Lower lobe of right lung (tissue), 2 donors: ENCODE measurements at regions not wholly inside any gene's neighbourhood (a gene's known extent, or its start where the extent isn't known, plus 50 kb on each side); places are given as distances from the start of the nearest gene placed in this dataset.

Source experiments
- ATAC-seq, 2 donors: fragments of 200-7000 bp; cut with Tn5 transposase; one replicate each; pipeline ENCODE4 v1.9.1; 2020 to 2022; ENCODE audit warnings: mild to moderate bottlenecking in 2 of 2, moderate library complexity in 2 of 2
- DNase-seq: peaks from one replicate; pipeline ENCODE4 v3.0.0-alpha.2; 2020
- H3K27ac ChIP-seq: fragments of 200-600 bp; one replicate; pipeline ENCODE4 v1.8.0; 2022
- H3K27me3 ChIP-seq: fragments of 200-600 bp; one replicate; pipeline ENCODE4 v1.8.0; 2022; ENCODE audit warnings: low read depth
- H3K36me3 ChIP-seq: fragments of 200-600 bp; one replicate; pipeline ENCODE4 v1.8.0; 2022; ENCODE audit warnings: mild to moderate bottlenecking
- H3K4me1 ChIP-seq: fragments of 200-600 bp; one replicate; pipeline ENCODE4 v1.8.0; 2022
- H3K4me3 ChIP-seq: fragments of 200-600 bp; one replicate; pipeline ENCODE4 v1.8.0; 2022; ENCODE audit warnings: mild to moderate bottlenecking
- H3K9me3 ChIP-seq: fragments of 200-600 bp; one replicate; pipeline ENCODE4 v1.8.0; 2022
- CTCF ChIP-seq: fragments of 200-600 bp; IDR thresholded peaks from one replicate; pipeline ENCODE4 v1.8.0; 2022; ENCODE audit warnings: antibody characterized with exemption, mild to moderate bottlenecking
- intact Hi-C: fragments of 100-400 bp; cut with DNase I; formaldehyde crosslinking; loops from one replicate; pipeline ENCODE4 v1.11.0; 2022
- donor health status: DM: no; HTN: yes; CAD: no; lungs with severe emphysema.

GRCh38 chr4:31343061-31343460 lies 622.9 kb downstream of the PCDH7 start:
- no peak overlapping the region for H3K4me3 ChIP-seq
- no peaks in the 10 kb centered on the region for H3K27me3 ChIP-seq
- H3K27ac ChIP-seq, result no peak overlapping the region
- no peak for DNase-seq
- H3K9me3 ChIP-seq, result no peaks in the 10 kb centered on the region
- H3K4me1 ChIP-seq, result no peaks in the 10 kb centered on the region
- no peak for ATAC-seq
- intact Hi-C loops, result no loop called here
- TF ChIP-seq CTCF, result no peak
- no peaks in the 10 kb centered on the region for H3K36me3 ChIP-seq

GRCh38 chr4:31349907-31350306 lies 629.7 kb downstream of the PCDH7 start:
- Histone ChIP-seq H3K27me3 (no peaks in the 10 kb centered on the region), H3K4me3 (no peak overlapping the region), H3K36me3 (no peaks in the 10 kb centered on the region), H3K4me1 (no peaks in the 10 kb centered on the region), H3K9me3 (no peaks in the 10 kb centered on the region), H3K27ac (no peak overlapping the region)
- no peak for TF ChIP-seq CTCF
- DNase-seq, result no peak
- no peak for ATAC-seq
- intact Hi-C loops, result no loop called here

GRCh38 chr4:31351695-31352094 lies 631.5 kb downstream of the PCDH7 start:
- H3K36me3 ChIP-seq, result no peaks in the 10 kb centered on the region
- TF ChIP-seq CTCF, result no peak
- no peak for ATAC-seq
- H3K4me1 ChIP-seq, result no peaks in the 10 kb centered on the region
- no peak overlapping the region for H3K27ac ChIP-seq
- DNase-seq, result no peak
- intact Hi-C loops, result no loop called here
- H3K4me3 ChIP-seq, result no peak overlapping the region
- no peaks in the 10 kb centered on the region for H3K27me3 ChIP-seq
- H3K9me3 ChIP-seq, result no peaks in the 10 kb centered on the region

- Histone ChIP-seq H3K27me3 (no peaks in the 10 kb centered on the region), H3K4me1 (no peaks in the 10 kb centered on the region), H3K9me3 (no peaks in the 10 kb centered on the region), H3K36me3 (no peaks in the 10 kb centered on the region), H3K27ac (no peak overlapping the region), H3K4me3 (no peak overlapping the region)
- ATAC-seq (no peak), DNase-seq (no peak)
- no peak for TF ChIP-seq CTCF
- intact Hi-C loops, result no loop called here
These were observed 636.7 kb downstream of the PCDH7 start for GRCh38 chr4:31356839-31357238.

GRCh38 chr4:31360786-31361185 lies 640.6 kb downstream of the PCDH7 start:
- DNase-seq (no peak), ATAC-seq (no peak)
- no peaks in the 10 kb centered on the region for H3K27me3 ChIP-seq
- no peaks in the 10 kb centered on the region for H3K36me3 ChIP-seq
- intact Hi-C loops, result no loop called here
- no peaks in the 10 kb centered on the region for H3K4me1 ChIP-seq
- H3K9me3 ChIP-seq, result no peaks in the 10 kb centered on the region
- no peak overlapping the region for H3K4me3 ChIP-seq
- H3K27ac ChIP-seq, result no peak overlapping the region
- TF ChIP-seq CTCF, result no peak

- no peak for TF ChIP-seq CTCF
- DNase-seq (no peak), ATAC-seq (no peak)
- intact Hi-C loops, result no loop called here
- no peaks in the 10 kb centered on the region for H3K36me3 ChIP-seq
- H3K9me3 ChIP-seq, result no peaks in the 10 kb centered on the region
- H3K4me3 ChIP-seq, result no peak overlapping the region
- no peak overlapping the region for H3K27ac ChIP-seq
- no peaks in the 10 kb centered on the region for H3K4me1 ChIP-seq
- no peaks in the 10 kb centered on the region for H3K27me3 ChIP-seq
These were observed 642.6 kb downstream of the PCDH7 start for GRCh38 chr4:31362756-31363155.
